HL-60 (cell line): ENCODE measurements at regions not wholly inside any gene's neighbourhood (a gene's known extent, or its start where the extent isn't known, plus 50 kb on each side); places are given as distances from the start of the nearest gene placed in this dataset.

Experiments used
- DNase-seq, 2 experiments: peaks; one replicate each; pipeline ENCODE4 v3.0.0-alpha.2; 2010 to 2020; ENCODE audit warnings: low read depth in 1 of 2, low spot score in 1 of 2
- H3K27ac ChIP-seq: fragments of 250-450 bp; sonication (Bioruptor Pico); replicated peaks from 2 replicates; pipeline ENCODE4 v1.5.1; 2020; ENCODE audit warnings: mild to moderate bottlenecking, moderate library complexity
- H3K27me3 ChIP-seq: fragments of 250-450 bp; sonication (Bioruptor Pico); 2 replicates; pipeline ENCODE4 v1.5.1; 2021; ENCODE audit warnings: mild to moderate bottlenecking, moderate library complexity; ENCODE audit not compliant: insufficient read depth, poor library complexity, severe bottlenecking
- H3K4me3 ChIP-seq: replicated peaks from 2 replicates; pipeline ENCODE4 v1.5.1; 2011; ENCODE audit warnings: mild to moderate bottlenecking, control low read depth, low read length; ENCODE audit not compliant: insufficient read depth
- CTCF ChIP-seq: IDR thresholded peaks from one replicate; pipeline ENCODE4 v1.5.1; 2011; ENCODE audit warnings: low read length, control low read depth, inconsistent platforms; ENCODE audit not compliant: insufficient read depth
- GABPA ChIP-seq: IDR thresholded peaks from 2 replicates; pipeline ENCODE4 v1.6.1; 2012; ENCODE audit warnings: low read depth
- POLR2AphosphoS5 ChIP-seq: IDR thresholded peaks from 2 replicates; pipeline ENCODE4 v1.6.1; 2012; ENCODE audit warnings: low read depth
- REST ChIP-seq: IDR thresholded peaks from 2 replicates; pipeline ENCODE4 v1.6.1; 2012; ENCODE audit warnings: low read depth; ENCODE audit not compliant: insufficient replicate concordance
- SPI1 ChIP-seq: IDR thresholded peaks from 2 replicates; pipeline ENCODE4 v1.6.1; 2012; ENCODE audit warnings: low read depth, mild to moderate bottlenecking, borderline replicate concordance

- TF ChIP-seq CTCF (no peak), POLR2AphosphoS5 (no peak), REST (no peak), GABPA (no peak), SPI1 (no peak)
- peaks cover 3% of the 10 kb centered on the region for H3K27me3 ChIP-seq
- no peak overlapping the region for H3K27ac ChIP-seq
- no peak for DNase-seq
- H3K4me3 ChIP-seq = no peak overlapping the region
Measured at GRCh38 chr11:92875473-92875872, 94.0 kb upstream of the MTNR1B start.

- DNase-seq = no peak
- TF ChIP-seq POLR2AphosphoS5 = no peak
- TF ChIP-seq SPI1 = no peak
- TF ChIP-seq REST = no peak
- TF ChIP-seq CTCF = no peak
- no peak for TF ChIP-seq GABPA
- Histone ChIP-seq H3K27me3 (peaks cover 3% of the 10 kb centered on the region), H3K27ac (no peak overlapping the region), H3K4me3 (no peak overlapping the region)
Measured at GRCh38 chr11:92879086-92879485, 90.4 kb upstream of the MTNR1B start.

GRCh38 chr11:92880381-92880780 lies 89.1 kb upstream of the MTNR1B start:
- TF ChIP-seq GABPA = no peak
- no peak for TF ChIP-seq REST
- no peak for TF ChIP-seq SPI1
- TF ChIP-seq CTCF = no peak
- TF ChIP-seq POLR2AphosphoS5 = no peak
- H3K27me3 ChIP-seq = peaks cover 3% of the 10 kb centered on the region
- DNase-seq = no peak

More at GRCh38 chr11:92880381-92880780, 89.1 kb upstream of the MTNR1B start:
- Histone ChIP-seq H3K27ac (no peak overlapping the region), H3K4me3 (no peak overlapping the region)
